IMR-90 (cell line): ENCODE measurements at regions not wholly inside any gene's neighbourhood (a gene's known extent, or its start where the extent isn't known, plus 50 kb on each side); places are given as distances from the start of the nearest gene placed in this dataset.

Source experiments
- ATAC-seq: fragments of 200-7000 bp; cut with Tn5 transposase; 2 replicates; pipeline ENCODE4 v1.9.1; 2020; ENCODE audit warnings: low read depth, mild to moderate bottlenecking, moderate library complexity
- BruUV-seq: library from RNA; stranded (reverse); fragments of 400-500 nt; replicated peaks from 2 replicates; lab custom pipeline; 2021; lab: Mats Ljungman, UMichigan
- CTCF ChIA-PET: fragments of 300-600 bp; formaldehyde crosslinking; extraction: SDS; loops from one replicate; lab custom pipeline; 2021; ENCODE audit warnings: antibody characterized with exemption; lab: Yijun Ruan, JAX
- POLR2A ChIA-PET: fragments of 300-600 bp; sonication (Branson Sonifier 250); formaldehyde crosslinking; loops from one replicate; lab custom pipeline; 2022; ENCODE audit warnings: antibody characterized with exemption; ENCODE audit not compliant: unreplicated experiment; lab: Charles Lee
- DNase-seq: peaks from one replicate; pipeline ENCODE4 v3.0.0; 2013
- H2AFZ ChIP-seq: replicated peaks from 2 replicates; pipeline ENCODE3; 2013; ENCODE audit warnings: low read length, mild to moderate bottlenecking; ENCODE audit not compliant: poor library complexity
- H2AK5ac ChIP-seq: 2 replicates; pipeline ENCODE4 v1.6.1; 2013; ENCODE audit warnings: low read depth, low read length, inconsistent platforms
- H2AK9ac ChIP-seq: replicated peaks from 2 replicates; pipeline ENCODE3; 2013; ENCODE audit warnings: mild to moderate bottlenecking, low read depth, low read length, moderate library complexity; ENCODE audit not compliant: poor library complexity
- H2BK120ac ChIP-seq: 2 replicates; pipeline ENCODE4 v1.6.1; 2013; ENCODE audit warnings: low read depth, low read length, inconsistent platforms
- H2BK15ac ChIP-seq: 3 replicates; pipeline ENCODE4 v1.6.1; 2013; ENCODE audit warnings: low read depth, low read length, inconsistent platforms
- H2BK20ac ChIP-seq: 2 replicates; pipeline ENCODE4 v1.6.1; 2013; ENCODE audit warnings: low read depth, mild to moderate bottlenecking, inconsistent platforms, low read length, moderate library complexity
- H2BK5ac ChIP-seq: 2 replicates; pipeline ENCODE4 v1.6.1; 2013; ENCODE audit warnings: mild to moderate bottlenecking, low read depth, low read length, inconsistent platforms; ENCODE audit not compliant: poor library complexity, severe bottlenecking
- H3K14ac ChIP-seq: replicated peaks from 2 replicates; pipeline ENCODE4 v1.6.1; 2013; ENCODE audit warnings: low read depth, low read length, inconsistent platforms
- H3K18ac ChIP-seq: 2 replicates; pipeline ENCODE4 v1.6.1; 2013; ENCODE audit warnings: low read depth, low read length, control low read depth
- H3K23ac ChIP-seq: 2 replicates; pipeline ENCODE4 v1.6.1; 2013; ENCODE audit warnings: low read depth, low read length, inconsistent platforms
- H3K27ac ChIP-seq: 2 replicates; pipeline ENCODE4 v1.5.1; 2013; ENCODE audit warnings: mild to moderate bottlenecking, control low read depth, low read length; ENCODE audit not compliant: insufficient read depth
- H3K27me3 ChIP-seq: 2 replicates; pipeline ENCODE4 v1.6.1; 2013; ENCODE audit warnings: low read length; ENCODE audit not compliant: control insufficient read depth, insufficient read depth
- H3K36me3 ChIP-seq: 2 replicates; pipeline ENCODE4 v1.6.1; 2013; ENCODE audit warnings: low read length, mixed read lengths; ENCODE audit not compliant: control insufficient read depth, insufficient read depth
- H3K4ac ChIP-seq: 2 replicates; pipeline ENCODE4 v1.6.1; 2013; ENCODE audit warnings: low read depth, low read length, inconsistent platforms
- H3K4me1 ChIP-seq: 2 replicates; pipeline ENCODE4 v1.6.1; 2013; ENCODE audit warnings: low read length, mixed read lengths; ENCODE audit not compliant: control insufficient read depth, insufficient read depth
- H3K4me2 ChIP-seq: 2 replicates; pipeline ENCODE4 v1.6.1; 2013; ENCODE audit warnings: low read depth, mild to moderate bottlenecking, control low read depth, low read length, moderate library complexity
- H3K4me3 ChIP-seq: 2 replicates; pipeline ENCODE4 v1.5.1; 2013; ENCODE audit warnings: low read depth, mild to moderate bottlenecking, control low read depth, low read length, moderate library complexity; ENCODE audit not compliant: insufficient read depth
- H3K56ac ChIP-seq: 2 replicates; pipeline ENCODE4 v1.6.1; 2013; ENCODE audit warnings: low read length, inconsistent platforms; ENCODE audit not compliant: insufficient read depth; ENCODE audit errors: extremely low read depth
- H3K79me1 ChIP-seq, 2 experiments: 2 replicates each; pipeline ENCODE4 v1.6.1; 2013; ENCODE audit warnings: low read length in 2 of 2, inconsistent platforms in 1 of 2, low read depth in 1 of 2
- H3K9ac ChIP-seq: 2 replicates; pipeline ENCODE4 v1.6.1; 2013; ENCODE audit warnings: low read depth, low read length, control low read depth
- H3K9me1 ChIP-seq: 2 replicates; pipeline ENCODE4 v1.6.1; 2013; ENCODE audit warnings: low read length, inconsistent platforms; ENCODE audit not compliant: insufficient read depth
- H3K9me3 ChIP-seq: 2 replicates; pipeline ENCODE4 v1.6.1; 2013; ENCODE audit warnings: low read length; ENCODE audit not compliant: control insufficient read depth, insufficient read depth
- H4K20me1 ChIP-seq: 2 replicates; pipeline ENCODE4 v1.6.1; 2013; ENCODE audit warnings: low read length, inconsistent platforms; ENCODE audit not compliant: insufficient read depth
- H4K5ac ChIP-seq: 2 replicates; pipeline ENCODE4 v1.6.1; 2013; ENCODE audit warnings: mild to moderate bottlenecking, low read depth, low read length, control low read depth
- H4K8ac ChIP-seq, 2 experiments: 2 replicates each; pipeline ENCODE4 v1.6.1; 2013; ENCODE audit warnings: low read depth in 2 of 2, low read length in 2 of 2, control low read depth in 1 of 2, inconsistent platforms in 1 of 2
- H4K91ac ChIP-seq: 2 replicates; pipeline ENCODE4 v1.6.1; 2013; ENCODE audit warnings: low read depth, low read length, inconsistent platforms; ENCODE audit not compliant: insufficient read depth
- CEBPB ChIP-seq: IDR thresholded peaks from 2 replicates; pipeline ENCODE4 v1.6.1; 2012; ENCODE audit warnings: low read depth, low read length, improper control_type of control experiment
- MAFK ChIP-seq: IDR thresholded peaks from 2 replicates; pipeline ENCODE4 v1.6.1; 2012; ENCODE audit warnings: low read depth, low read length, improper control_type of control experiment
- MXI1 ChIP-seq: IDR thresholded peaks from 2 replicates; pipeline ENCODE4 v1.6.1; 2012; ENCODE audit warnings: low read depth, mild to moderate bottlenecking, low read length, moderate library complexity, borderline replicate concordance
- NFE2L2 ChIP-seq: fragments of 150-350 bp; IDR thresholded peaks from 2 replicates; pipeline ENCODE4 v1.6.1; 2016; ENCODE audit warnings: low read depth, mild to moderate bottlenecking, low read length
- RAD21 ChIP-seq: IDR thresholded peaks from 2 replicates; pipeline ENCODE4 v1.6.1; 2012; ENCODE audit warnings: low read length, improper control_type of control experiment
- RCOR1 ChIP-seq: IDR thresholded peaks from 2 replicates; pipeline ENCODE4 v1.6.1; 2012; ENCODE audit warnings: mild to moderate bottlenecking, low read length, improper control_type of control experiment; ENCODE audit not compliant: insufficient replicate concordance
- RFX5 ChIP-seq: IDR thresholded peaks from 2 replicates; pipeline ENCODE4 v1.8.0; 2012; ENCODE audit warnings: low read depth, mild to moderate bottlenecking, low read length, moderate library complexity
- SMC3 ChIP-seq: fragments of 150-350 bp; IDR thresholded peaks from 2 replicates; pipeline ENCODE4 v1.6.1; 2016; ENCODE audit warnings: low read depth, mild to moderate bottlenecking, antibody characterized with exemption, low read length, moderate library complexity
- WGBS, 2 experiments: methylation state at CpG; one replicate each; pipeline versions ENCODE4 v1.1.5 to v1.1.7; 2013; ENCODE audit warnings: missing lambda C conversion rate in 2 of 2; ENCODE audit not compliant: insufficient read length in 1 of 2; ENCODE audit errors: extremely low coverage in 2 of 2; 5-methylcytosine and 5-hydroxymethylcytosine counted together
- dilution Hi-C: fragments of 300-500 bp; cut with HindIII; formaldehyde crosslinking; loops from one replicate; pipeline ENCODE4 v1.14.3; 2018; ENCODE audit warnings: low sequenced_read_pairs; ENCODE audit not compliant: unreplicated experiment
- in situ Hi-C: fragments of 300-500 bp; cut with MboI; formaldehyde crosslinking; loops from 3 replicates; pipeline ENCODE4 v1.14.3; 2019; ENCODE audit warnings: low sequenced_read_pairs, inconsistent platforms, mixed read lengths
- intact Hi-C: fragments of 100-400 bp; cut with micrococcal nuclease; formaldehyde crosslinking; loops from 2 replicates; pipeline ENCODE4 v1.10.0; 2022
- TF ChIP-seq, protein P1 (sequence below): fragments of 150-350 bp; IDR thresholded peaks from 2 replicates; pipeline ENCODE4 v1.6.1; 2017; ENCODE audit warnings: mild to moderate bottlenecking, antibody characterized with exemption, low read length, low read depth
- TF ChIP-seq, protein P2 (sequence below): fragments of 150-350 bp; IDR thresholded peaks from 2 replicates; pipeline ENCODE4 v1.6.1; 2016; ENCODE audit warnings: low read depth, mild to moderate bottlenecking, low read length, moderate library complexity, borderline replicate concordance

DNA sequence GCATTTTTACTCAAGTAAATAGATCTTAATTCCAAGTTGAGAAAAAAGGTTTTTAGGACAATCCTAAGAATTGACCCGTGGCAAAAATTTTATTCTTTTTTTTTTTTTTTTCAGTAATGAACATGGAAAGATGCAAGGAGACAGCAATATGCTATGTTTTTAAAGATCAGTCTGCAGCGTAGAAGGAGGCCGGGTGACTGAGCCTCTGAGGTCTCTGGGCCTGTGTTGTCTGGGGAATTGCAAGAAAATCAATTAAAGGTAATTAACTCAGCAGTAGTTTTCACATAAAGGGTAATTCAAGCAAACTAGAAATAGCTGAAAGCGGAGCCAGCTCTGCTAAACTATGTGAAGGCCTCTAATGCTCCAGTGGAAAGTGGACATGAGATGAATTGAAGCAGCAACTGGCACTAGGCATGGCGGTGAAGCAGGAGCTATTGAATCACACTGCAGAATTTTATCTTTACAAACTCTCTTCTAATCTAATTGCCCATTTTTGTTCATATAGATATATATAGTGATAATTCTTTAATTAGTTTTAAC is 285.2 kb upstream of the ITGA1 start:
- Histone ChIP-seq H2BK120ac (no peak overlapping the region), H3K9ac (no peak overlapping the region), H4K91ac (no peak overlapping the region), H3K18ac (no peak overlapping the region), H3K4me3 (no peak overlapping the region), H3K79me1 (no peaks in the 10 kb centered on the region), H2BK15ac (no peak overlapping the region), H3K27ac (no peak overlapping the region), H2BK5ac (no peak overlapping the region), H2AFZ (no peak overlapping the region), H3K4me2 (no peak overlapping the region), H3K4me1 (no peaks in the 10 kb centered on the region), H4K20me1 (no peaks in the 10 kb centered on the region), H4K8ac (no peak overlapping the region), H3K14ac (no peak overlapping the region), H3K9me1 (no peaks in the 10 kb centered on the region), H2AK5ac (no peak overlapping the region), H3K27me3 (no peaks in the 10 kb centered on the region), H3K56ac (no peak overlapping the region), H4K5ac (no peak overlapping the region), H3K23ac (no peak overlapping the region), H2AK9ac (no peak overlapping the region), H3K36me3 (no peaks in the 10 kb centered on the region), H3K4ac (no peak overlapping the region), H3K9me3 (no peaks in the 10 kb centered on the region), H2BK20ac (no peak overlapping the region)
- TF ChIP-seq RAD21 (no peak), RCOR1 (no peak), NFE2L2 (no peak), MXI1 (no peak), MAFK (no peak), RFX5 (no peak), SMC3 (no peak), CEBPB (no peak)
- TF ChIP-seq, protein P1, sequence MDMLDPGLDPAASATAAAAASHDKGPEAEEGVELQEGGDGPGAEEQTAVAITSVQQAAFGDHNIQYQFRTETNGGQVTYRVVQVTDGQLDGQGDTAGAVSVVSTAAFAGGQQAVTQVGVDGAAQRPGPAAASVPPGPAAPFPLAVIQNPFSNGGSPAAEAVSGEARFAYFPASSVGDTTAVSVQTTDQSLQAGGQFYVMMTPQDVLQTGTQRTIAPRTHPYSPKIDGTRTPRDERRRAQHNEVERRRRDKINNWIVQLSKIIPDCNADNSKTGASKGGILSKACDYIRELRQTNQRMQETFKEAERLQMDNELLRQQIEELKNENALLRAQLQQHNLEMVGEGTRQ: no peak
- TF ChIP-seq, protein P2, sequence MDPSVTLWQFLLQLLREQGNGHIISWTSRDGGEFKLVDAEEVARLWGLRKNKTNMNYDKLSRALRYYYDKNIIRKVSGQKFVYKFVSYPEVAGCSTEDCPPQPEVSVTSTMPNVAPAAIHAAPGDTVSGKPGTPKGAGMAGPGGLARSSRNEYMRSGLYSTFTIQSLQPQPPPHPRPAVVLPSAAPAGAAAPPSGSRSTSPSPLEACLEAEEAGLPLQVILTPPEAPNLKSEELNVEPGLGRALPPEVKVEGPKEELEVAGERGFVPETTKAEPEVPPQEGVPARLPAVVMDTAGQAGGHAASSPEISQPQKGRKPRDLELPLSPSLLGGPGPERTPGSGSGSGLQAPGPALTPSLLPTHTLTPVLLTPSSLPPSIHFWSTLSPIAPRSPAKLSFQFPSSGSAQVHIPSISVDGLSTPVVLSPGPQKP: no peak
- dilution Hi-C loops: no loop called here
- ChIA-PET POLR2A (no interaction called here), CTCF (no interaction called here)
- in situ Hi-C loops: no loop called here
- WGBS, 2 experiments: no CpG with 5 or more reads among the region's 5 CpGs
- DNase-seq: no peak
- intact Hi-C loops: no loop called here
- ATAC-seq: no peak
- BruUV-seq: no TSS peak
